OCI-LY3 (cell line): ENCODE measurements at regions not wholly inside any gene's neighbourhood (a gene's known extent, or its start where the extent isn't known, plus 50 kb on each side); places are given as distances from the start of the nearest gene placed in this dataset.

ENCODE experiments used
- H2AFZ ChIP-seq: fragments of 200-600, 300-600 bp; shearing (Covaris generic); 2 replicates; pipeline ENCODE4 v1.6.0; 2014; ENCODE audit warnings: antibody characterized with exemption, low read depth, low read length
- H3K27ac ChIP-seq: fragments of 200-600, 300-600 bp; sonication (generic); 2 replicates; pipeline ENCODE4 v1.5.1; 2014; ENCODE audit warnings: mild to moderate bottlenecking, low read length, moderate library complexity, mixed read lengths
- H3K27me3 ChIP-seq: fragments of 200-600, 300-600 bp; sonication (generic); 2 replicates; pipeline ENCODE4 v1.6.1; 2014; ENCODE audit warnings: low read depth, low read length, mixed read lengths
- H3K36me3 ChIP-seq: fragments of 200-600, 300-600 bp; sonication (generic); replicated peaks from 2 replicates; pipeline ENCODE3; 2014; ENCODE audit warnings: low read depth, low read length, mixed read lengths
- H3K4me1 ChIP-seq: fragments of 300-600, 200-600 bp; sonication (generic); 2 replicates; pipeline ENCODE4 v1.6.1; 2014; ENCODE audit warnings: low read length, mixed read lengths
- H3K4me2 ChIP-seq: fragments of 200-600, 300-600 bp; sonication (generic); 2 replicates; pipeline ENCODE4 v1.6.1; 2014; ENCODE audit warnings: low read length, mixed read lengths
- H3K4me3 ChIP-seq: fragments of 300-600, 200-600 bp; sonication (generic); 2 replicates; pipeline ENCODE4 v1.5.1; 2014; ENCODE audit warnings: antibody characterized with exemption, mild to moderate bottlenecking, low read length, moderate library complexity
- H3K79me2 ChIP-seq: fragments of 300-600, 200-600 bp; shearing (Covaris generic); 2 replicates; pipeline ENCODE4 v1.6.1; 2014; ENCODE audit warnings: mild to moderate bottlenecking, low read length, mixed read lengths
- H3K9ac ChIP-seq: fragments of 300-600, 200-600 bp; shearing (Covaris generic); 2 replicates; pipeline ENCODE4 v1.6.0; 2014; ENCODE audit warnings: mild to moderate bottlenecking, low read length, moderate library complexity
- H3K9me3 ChIP-seq: fragments of 200-600, 300-600 bp; shearing (Covaris generic); 2 replicates; pipeline ENCODE4 v1.6.1; 2014; ENCODE audit warnings: low read length, mixed read lengths; ENCODE audit not compliant: insufficient read depth
- H4K20me1 ChIP-seq: fragments of 200-600, 300-600 bp; sonication (generic); 2 replicates; pipeline ENCODE4 v1.6.1; 2016; ENCODE audit warnings: low read length, mixed read lengths; ENCODE audit not compliant: insufficient read depth
- CTCF ChIP-seq: fragments of 200-600, 300-600 bp; sonication (generic); IDR thresholded peaks from 2 replicates; pipeline ENCODE4 v1.5.1; 2014; ENCODE audit warnings: antibody characterized with exemption, low read length, low read depth
- EZH2phosphoT487 ChIP-seq: fragments of 200-600 bp; shearing (Covaris generic); IDR thresholded peaks from 2 replicates; pipeline ENCODE4 v1.6.1; 2018; ENCODE audit warnings: antibody characterized with exemption, mixed run types, low read depth

GRCh38 chr1:29429656-29430055 lies 193.3 kb downstream of the PTPRU start:
- no peaks in the 10 kb centered on the region for H3K79me2 ChIP-seq
- H3K4me2 ChIP-seq, result no peak overlapping the region
- H3K4me1 ChIP-seq, result no peaks in the 10 kb centered on the region
- no peaks in the 10 kb centered on the region for H3K9me3 ChIP-seq
- no peak overlapping the region for H2AFZ ChIP-seq
- H3K27me3 ChIP-seq, result peaks cover 4% of the 10 kb centered on the region; the same call in 1 of the 2 replicates
- TF ChIP-seq EZH2phosphoT487 (no peak), CTCF (no peak)
- H3K27ac ChIP-seq, result no peak overlapping the region
- H4K20me1 ChIP-seq, result no peaks in the 10 kb centered on the region
- no peaks in the 10 kb centered on the region for H3K36me3 ChIP-seq
- no peak overlapping the region for H3K9ac ChIP-seq
- H3K4me3 ChIP-seq, result no peak overlapping the region

- Histone ChIP-seq H3K4me2 (no peak overlapping the region), H3K9me3 (no peaks in the 10 kb centered on the region), H3K27me3 (peaks cover 8% of the 10 kb centered on the region), H3K27ac (no peak overlapping the region), H3K4me1 (no peaks in the 10 kb centered on the region), H3K79me2 (no peaks in the 10 kb centered on the region), H3K36me3 (no peaks in the 10 kb centered on the region), H3K9ac (no peak overlapping the region), H2AFZ (no peak overlapping the region), H3K4me3 (no peak overlapping the region), H4K20me1 (no peaks in the 10 kb centered on the region)
- TF ChIP-seq CTCF, result no peak
- TF ChIP-seq EZH2phosphoT487, result no peak
Measured at GRCh38 chr1:29428997-29429396, 192.7 kb downstream of the PTPRU start.

- H3K9ac ChIP-seq, result no peak overlapping the region
- H3K4me1 ChIP-seq, result no peaks in the 10 kb centered on the region
- TF ChIP-seq CTCF (no peak), EZH2phosphoT487 (no peak)
- peaks cover 14% of the 10 kb centered on the region for H3K27me3 ChIP-seq
- no peak overlapping the region for H2AFZ ChIP-seq
- H3K4me3 ChIP-seq, result no peak overlapping the region
- no peaks in the 10 kb centered on the region for H3K9me3 ChIP-seq
- no peaks in the 10 kb centered on the region for H4K20me1 ChIP-seq
- no peak overlapping the region for H3K4me2 ChIP-seq
- no peaks in the 10 kb centered on the region for H3K79me2 ChIP-seq
- H3K27ac ChIP-seq, result no peak overlapping the region
- H3K36me3 ChIP-seq, result no peaks in the 10 kb centered on the region
Measured at GRCh38 chr1:29428280-29428615, 191.9 kb downstream of the PTPRU start.

- Histone ChIP-seq H3K36me3 (no peaks in the 10 kb centered on the region), H2AFZ (no peak overlapping the region), H3K27ac (no peak overlapping the region), H3K27me3 (peaks cover 17% of the 10 kb centered on the region), H3K79me2 (no peaks in the 10 kb centered on the region), H3K4me3 (no peak overlapping the region), H3K9ac (no peak overlapping the region), H4K20me1 (no peaks in the 10 kb centered on the region), H3K9me3 (no peaks in the 10 kb centered on the region), H3K4me2 (no peak overlapping the region), H3K4me1 (no peaks in the 10 kb centered on the region)
- TF ChIP-seq CTCF (no peak), EZH2phosphoT487 (no peak)
Measured at GRCh38 chr1:29427614-29428279, 191.4 kb downstream of the PTPRU start.
